Nephron progenitor cell (in vitro differentiated cells): ENCODE measurements at regions not wholly inside any gene's neighbourhood (a gene's known extent, or its start where the extent isn't known, plus 50 kb on each side); places are given as distances from the start of the nearest gene placed in this dataset.

Experiments used
- DNase-seq: peaks from one replicate; pipeline ENCODE4 v3.0.0; 2021
- H3K27ac Mint-ChIP-seq: 2 replicates; pipeline ENCODE4 v1.8.0; 2021; ENCODE audit warnings: mild to moderate bottlenecking, moderate library complexity, mixed read lengths
- H3K27me3 Mint-ChIP-seq: 2 replicates; pipeline ENCODE4 v1.8.0; 2021; ENCODE audit warnings: mild to moderate bottlenecking, low read depth, mixed read lengths; ENCODE audit not compliant: poor library complexity
- H3K36me3 Mint-ChIP-seq: 2 replicates; pipeline ENCODE4 v1.8.0; 2021; ENCODE audit warnings: low read depth, mixed read lengths
- H3K4me1 Mint-ChIP-seq: 2 replicates; pipeline ENCODE4 v1.8.0; 2021; ENCODE audit warnings: mixed read lengths
- H3K4me3 Mint-ChIP-seq: 2 replicates; pipeline ENCODE4 v1.8.0; 2021; ENCODE audit warnings: mild to moderate bottlenecking, moderate library complexity, mixed read lengths
- H3K9me3 Mint-ChIP-seq: 2 replicates; pipeline ENCODE4 v1.8.0; 2021; ENCODE audit warnings: mild to moderate bottlenecking, moderate library complexity, mixed read lengths
- CTCF ChIP-seq: fragments of 200-600 bp; sonication (generic); IDR thresholded peaks from 2 replicates; pipeline ENCODE4 v1.5.0; 2021; ENCODE audit warnings: antibody characterized with exemption

- Mint-ChIP-seq H3K4me3 (no peak overlapping the region), H3K9me3 (no peaks in the 10 kb centered on the region), H3K4me1 (no peaks in the 10 kb centered on the region), H3K27ac (no peak overlapping the region), H3K27me3 (peaks cover 7% of the 10 kb centered on the region), H3K36me3 (no peaks in the 10 kb centered on the region)
- TF ChIP-seq CTCF, result no peak
- no peak for DNase-seq
Measured at GRCh38 chr7:54917613-54918391, 101.0 kb upstream of the EGFR start.

- no peak overlapping the region for H3K27ac Mint-ChIP-seq
- peaks cover 15% of the 10 kb centered on the region for H3K9me3 Mint-ChIP-seq
- DNase-seq, result no peak
- no peak overlapping the region for H3K4me3 Mint-ChIP-seq
- no peak for TF ChIP-seq CTCF
- no peaks in the 10 kb centered on the region for H3K36me3 Mint-ChIP-seq
- no peaks in the 10 kb centered on the region for H3K4me1 Mint-ChIP-seq
- H3K27me3 Mint-ChIP-seq, result peaks cover 11% of the 10 kb centered on the region
Measured at GRCh38 chr7:54921116-54921515, 97.7 kb upstream of the EGFR start.

GRCh38 chr7:54931532-54931931 is 87.3 kb upstream of the EGFR start:
- Mint-ChIP-seq H3K4me1 (peaks cover 10% of the 10 kb centered on the region), H3K36me3 (peaks cover 18% of the 10 kb centered on the region), H3K27ac (no peak overlapping the region), H3K9me3 (peaks cover 34% of the 10 kb centered on the region), H3K27me3 (peaks cover 21% of the 10 kb centered on the region), H3K4me3 (no peak overlapping the region)
- DNase-seq, result no peak
- no peak for TF ChIP-seq CTCF

- H3K9me3 Mint-ChIP-seq, result peaks cover 27% of the 10 kb centered on the region
- peak; percentile 83 for DNase-seq
- H3K4me3 Mint-ChIP-seq, result peak overlapping the region; percentile 85
- H3K27ac Mint-ChIP-seq, result no peak overlapping the region
- peaks cover 26% of the 10 kb centered on the region for H3K27me3 Mint-ChIP-seq
- no peak for TF ChIP-seq CTCF
- H3K36me3 Mint-ChIP-seq, result peaks cover 18% of the 10 kb centered on the region
- peaks cover 10% of the 10 kb centered on the region for H3K4me1 Mint-ChIP-seq
Measured at GRCh38 chr7:54932818-54933543, 85.8 kb upstream of the EGFR start.

- Mint-ChIP-seq H3K9me3 (peaks cover 23% of the 10 kb centered on the region), H3K27me3 (peaks cover 26% of the 10 kb centered on the region), H3K4me1 (peaks cover 10% of the 10 kb centered on the region), H3K4me3 (peak overlapping the region; percentile 85), H3K27ac (no peak overlapping the region), H3K36me3 (peaks cover 18% of the 10 kb centered on the region)
- TF ChIP-seq CTCF, result no peak
- no peak for DNase-seq
Measured at GRCh38 chr7:54933643-54934042, 85.2 kb upstream of the EGFR start.
